ENCODE measurements at regions not wholly inside any gene's neighbourhood (a gene's known extent, or its start where the extent isn't known, plus 50 kb on each side); places are given as distances from the start of the nearest gene placed in this dataset.
A peak's percentile ranks its signal among the peaks of the same experiment; 100 is the strongest.

- peak overlapping the region; percentile 19 for H3K27ac Mint-ChIP-seq
- peaks cover 24% of the 10 kb centered on the region for H3K4me1 Mint-ChIP-seq (ENCODE audit: low read depth)
- DNase-seq: peak; percentile 6
- H3K27me3 Mint-ChIP-seq (ENCODE audit: insufficient read depth): no peaks in the 10 kb centered on the region
- no peak overlapping the region for H3K4me3 Mint-ChIP-seq
- no peaks in the 10 kb centered on the region for H3K36me3 Mint-ChIP-seq (ENCODE audit: low read depth)
- TF ChIP-seq CTCF (IDR thresholded peaks at IDR 0.05): no peak
- H3K9me3 Mint-ChIP-seq: no peaks in the 10 kb centered on the region
Measured at GRCh38 chrY:7437086-7437485, 525.5 kb upstream of the AMELY start.

GRCh38 chrY:7433817-7434809 is 522.6 kb upstream of the AMELY start:
- Mint-ChIP-seq H3K27ac (peak overlapping the region; percentile 90), H3K4me3 (peak overlapping the region; percentile 50; the same call in 1 of the 2 replicates), H3K9me3 (no peaks in the 10 kb centered on the region; the same call in 1 of the 2 replicates), H3K27me3 (ENCODE audit: insufficient read depth) (no peaks in the 10 kb centered on the region; the same call in 1 of the 2 replicates), H3K4me1 (ENCODE audit: low read depth) (peaks cover 16% of the 10 kb centered on the region), H3K36me3 (ENCODE audit: low read depth) (0 out of 2 replicates have a peak, but pooled peaks cover 1% of the 10 kb centered on the region)
- TF ChIP-seq CTCF (IDR thresholded peaks at IDR 0.05): no peak
- DNase-seq: peak; percentile 93

GRCh38 chrY:7419165-7419564 is 507.6 kb upstream of the AMELY start:
- H3K27ac Mint-ChIP-seq: no peak overlapping the region
- DNase-seq: no peak

GRCh38 chrY:7417946-7418345 is 506.4 kb upstream of the AMELY start:
- H3K36me3 Mint-ChIP-seq (ENCODE audit: low read depth): no peaks in the 10 kb centered on the region
- H3K27ac Mint-ChIP-seq: no peak overlapping the region
- no peak overlapping the region for H3K4me3 Mint-ChIP-seq
- H3K9me3 Mint-ChIP-seq: no peaks in the 10 kb centered on the region
- TF ChIP-seq CTCF (IDR thresholded peaks at IDR 0.05): no peak
- H3K4me1 Mint-ChIP-seq (ENCODE audit: low read depth): 0 out of 2 replicates have a peak, but pooled peaks cover 5% of the 10 kb centered on the region
- no peak for DNase-seq
- no peaks in the 10 kb centered on the region for H3K27me3 Mint-ChIP-seq (ENCODE audit: insufficient read depth)

More at GRCh38 chrY:7419165-7419564, 507.6 kb upstream of the AMELY start:
- Mint-ChIP-seq H3K27me3 (ENCODE audit: insufficient read depth) (no peaks in the 10 kb centered on the region), H3K9me3 (no peaks in the 10 kb centered on the region), H3K36me3 (ENCODE audit: low read depth) (no peaks in the 10 kb centered on the region), H3K4me3 (no peak overlapping the region), H3K4me1 (ENCODE audit: low read depth) (0 out of 2 replicates have a peak, but pooled peaks cover 5% of the 10 kb centered on the region)
- no peak for TF ChIP-seq CTCF (IDR thresholded peaks at IDR 0.05)

GRCh38 chrY:7416406-7416805 is 504.9 kb upstream of the AMELY start:
- H3K27me3 Mint-ChIP-seq (ENCODE audit: insufficient read depth): no peaks in the 10 kb centered on the region
- no peak overlapping the region for H3K4me3 Mint-ChIP-seq
- no peaks in the 10 kb centered on the region for H3K36me3 Mint-ChIP-seq (ENCODE audit: low read depth)
- H3K27ac Mint-ChIP-seq: no peak overlapping the region
- no peaks in the 10 kb centered on the region for H3K9me3 Mint-ChIP-seq
- DNase-seq: no peak
- no peak for TF ChIP-seq CTCF (IDR thresholded peaks at IDR 0.05)
- 0 out of 2 replicates have a peak, but pooled peaks cover 5% of the 10 kb centered on the region for H3K4me1 Mint-ChIP-seq (ENCODE audit: low read depth)

Data from HFFc6 (cell line).